Sciatic nerve (tissue), 2 donors: ENCODE measurements at regions not wholly inside any gene's neighbourhood (a gene's known extent, or its start where the extent isn't known, plus 50 kb on each side); places are given as distances from the start of the nearest gene placed in this dataset.

Experiments used
- ATAC-seq: fragments of 200-7000 bp; cut with Tn5 transposase; one replicate; pipeline ENCODE4 v1.9.1; 2020; ENCODE audit warnings: mild to moderate bottlenecking, moderate library complexity
- DNase-seq: peaks from one replicate; pipeline ENCODE4 v3.0.0-alpha.2; 2020; ENCODE audit warnings: low spot score
- intact Hi-C: fragments of 100-400 bp; cut with DNase I; formaldehyde crosslinking; loops from one replicate; pipeline ENCODE4 v1.14.2; 2022
- donor health status: DM: no; HTN: no; CAD: no.
- donor health status: DM: no; HTN: no; CAD: no.

- intact Hi-C loops = loop anchor here (10.0 kb wide), 1 partner anchor 294 kb away; no protein-coding TSS in a partner anchor
- no peak for ATAC-seq
These were observed 296.8 kb downstream of the CLIC5 start for GRCh38 chr6:45718871-45719270.

GRCh38 chr6:45718131-45718530, 297.5 kb downstream of the CLIC5 start:
- DNase-seq (no peak), ATAC-seq (no peak)
- intact Hi-C loops = loop anchor here (10.0 kb wide), 1 partner anchor 293 kb away; no protein-coding TSS in a partner anchor

More at GRCh38 chr6:45718871-45719270, 296.8 kb downstream of the CLIC5 start:
- no peak for DNase-seq

GRCh38 chr6:45717715-45718114, 297.9 kb downstream of the CLIC5 start:
- ATAC-seq = no peak
- DNase-seq = no peak
- intact Hi-C loops = loop anchor here (10.0 kb wide), 1 partner anchor 293 kb away; no protein-coding TSS in a partner anchor

GRCh38 chr6:45717027-45717426, 298.6 kb downstream of the CLIC5 start:
- no peak for ATAC-seq
- no peak for DNase-seq
- intact Hi-C loops = loop anchor here (10.0 kb wide), 1 partner anchor 292 kb away; no protein-coding TSS in a partner anchor

- intact Hi-C loops = loop anchor here (10.0 kb wide), 1 partner anchor 291 kb away; no protein-coding TSS in a partner anchor
- DNase-seq = no peak
- ATAC-seq = no peak
These were observed 300.2 kb downstream of the CLIC5 start for GRCh38 chr6:45715508-45715803.

- DNase-seq (no peak), ATAC-seq (peak; percentile 96)
- intact Hi-C loops = loop anchor here (5.0 to 10.0 kb wide), 2 partner anchors 290 to 1058 kb away; no protein-coding TSS in a partner anchor
These were observed 300.7 kb downstream of the CLIC5 start for GRCh38 chr6:45714741-45715507.

- ATAC-seq (no peak), DNase-seq (no peak)
- intact Hi-C loops = loop anchor here (5.0 to 10.0 kb wide), 2 partner anchors 289 to 1057 kb away; no protein-coding TSS in a partner anchor
These were observed 301.5 kb downstream of the CLIC5 start for GRCh38 chr6:45714006-45714730.
